ENCODE measurements at regions not wholly inside any gene's neighbourhood (a gene's known extent, or its start where the extent isn't known, plus 50 kb on each side); places are given as distances from the start of the nearest gene placed in this dataset.
"Not testable (repeated sequence)": the region's sequence is repeated elsewhere in the genome, so short reads cannot be mapped to it uniquely, and the experiment has no call there.

DNA sequence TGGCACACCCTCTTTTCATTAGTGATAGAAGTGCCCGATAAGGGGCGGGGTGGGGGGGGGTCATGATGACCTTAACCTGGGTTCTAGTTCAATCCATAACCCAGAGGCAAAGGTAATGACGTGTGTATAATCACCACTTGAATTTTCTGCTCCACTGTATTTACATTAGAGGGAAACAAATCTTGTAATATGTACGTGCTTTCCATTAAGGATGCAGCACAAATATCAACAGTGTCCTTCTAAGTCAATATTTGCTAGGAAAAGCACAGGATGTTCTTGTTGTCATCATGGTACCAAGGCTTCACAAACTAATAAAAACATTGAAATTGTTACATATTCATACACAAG is 121.2 kb upstream of the SLC38A2 start:
- DNase-seq (ENCODE audit: extremely low read depth in 1 of 2, low read depth in 1 of 2): no peak

- DNase-seq (ENCODE audit: extremely low read depth in 1 of 2, low read depth in 1 of 2): no peak
Measured at GRCh38 chr12:46493150-46493833, 120.7 kb upstream of the SLC38A2 start.

GRCh38 chr12:46492471-46493085 is 120.0 kb upstream of the SLC38A2 start:
- DNase-seq (ENCODE audit: extremely low read depth in 1 of 2, low read depth in 1 of 2): no peak

DNA sequence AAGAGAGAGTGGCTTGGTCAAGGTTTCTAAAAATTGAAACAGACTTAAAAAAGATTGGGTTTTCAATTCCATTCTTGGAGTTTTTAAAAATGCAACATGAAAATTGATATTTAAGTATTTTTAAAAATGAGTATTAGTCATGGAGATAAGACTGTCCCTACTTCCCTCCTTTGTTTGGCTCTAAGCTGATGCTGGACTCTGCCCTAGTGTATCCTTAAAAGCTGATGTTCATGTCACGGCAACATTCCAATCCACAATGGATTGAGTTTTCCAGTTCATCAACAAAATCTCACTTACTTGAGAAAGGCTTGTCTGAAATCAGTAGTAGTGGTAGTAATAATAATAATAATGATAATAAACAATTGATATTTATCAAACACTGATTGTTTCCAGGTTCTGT is 119.0 kb upstream of the SLC38A2 start:
- no peak for DNase-seq (ENCODE audit: extremely low read depth in 1 of 2, low read depth in 1 of 2)

DNA sequence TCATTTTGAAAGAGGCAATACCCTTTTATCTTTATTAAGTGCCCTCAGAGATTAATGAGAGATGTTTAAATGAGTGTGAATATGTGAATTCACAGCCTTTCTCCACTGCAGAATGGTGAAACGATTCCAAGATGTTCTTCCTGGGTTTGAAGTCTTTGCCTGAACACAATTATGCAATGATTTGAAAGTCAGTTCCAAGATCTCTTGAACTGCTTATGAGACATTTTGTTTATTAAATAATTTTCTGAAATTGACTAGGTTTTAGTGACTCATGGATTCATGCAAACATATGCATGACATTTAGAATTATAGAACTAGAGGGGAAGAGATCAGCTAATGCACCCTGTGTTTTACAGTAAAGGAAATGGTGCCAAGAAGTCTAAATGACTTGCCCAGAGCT is 118.1 kb upstream of the SLC38A2 start:
- DNase-seq (ENCODE audit: extremely low read depth in 1 of 2, low read depth in 1 of 2): no peak

DNA sequence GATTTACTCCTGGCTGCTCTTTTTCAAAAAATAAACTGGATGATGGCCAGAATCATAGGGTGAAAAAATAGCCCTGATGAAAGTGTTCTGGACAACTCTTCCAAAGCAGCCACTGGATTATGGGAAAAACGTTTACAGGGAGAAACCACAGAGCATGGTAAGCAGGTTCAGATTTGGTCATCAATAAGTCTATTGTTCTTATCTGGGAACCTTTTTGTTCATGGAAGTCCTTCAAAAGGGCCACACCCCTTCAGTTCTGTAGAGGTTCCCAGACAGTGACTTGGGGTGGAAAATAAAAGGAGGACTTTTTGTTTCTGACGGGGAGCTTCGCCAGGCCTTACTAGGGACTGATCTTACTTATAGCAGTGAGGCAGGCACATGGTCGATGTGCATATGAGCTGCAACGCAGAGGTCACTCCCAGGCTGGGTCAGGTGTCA is 117.4 kb upstream of the SLC38A2 start:
- DNase-seq (ENCODE audit: extremely low read depth in 1 of 2, low read depth in 1 of 2): no peak

DNA sequence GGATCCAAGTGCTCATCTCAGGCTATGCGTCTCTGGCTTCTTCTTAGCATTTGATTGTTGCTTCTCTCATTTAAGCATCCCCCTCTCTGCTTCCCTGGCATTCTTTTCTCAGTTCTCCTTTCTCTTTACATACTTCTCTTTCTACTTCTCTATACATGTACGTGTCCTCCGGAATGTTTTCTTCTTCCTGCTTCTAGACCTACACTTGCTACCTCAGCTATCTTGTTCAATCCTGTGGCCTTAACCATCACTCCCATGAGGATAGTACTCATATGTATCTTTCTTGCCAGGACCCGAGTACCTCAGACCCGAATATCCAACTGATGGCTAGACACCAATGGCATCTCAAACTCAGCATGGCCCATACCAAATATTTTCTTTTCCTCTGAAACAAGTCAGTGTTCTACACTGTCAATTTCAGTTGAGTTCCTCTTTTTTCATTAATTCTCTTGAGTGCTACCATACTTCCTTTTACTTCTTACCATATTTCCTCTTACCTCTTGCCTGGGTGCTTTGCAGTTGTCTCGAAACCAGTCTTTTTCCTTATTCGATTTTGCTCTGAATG is 115.1 kb upstream of the SLC38A2 start:
- no peak for DNase-seq (ENCODE audit: extremely low read depth in 1 of 2, low read depth in 1 of 2)

DNA sequence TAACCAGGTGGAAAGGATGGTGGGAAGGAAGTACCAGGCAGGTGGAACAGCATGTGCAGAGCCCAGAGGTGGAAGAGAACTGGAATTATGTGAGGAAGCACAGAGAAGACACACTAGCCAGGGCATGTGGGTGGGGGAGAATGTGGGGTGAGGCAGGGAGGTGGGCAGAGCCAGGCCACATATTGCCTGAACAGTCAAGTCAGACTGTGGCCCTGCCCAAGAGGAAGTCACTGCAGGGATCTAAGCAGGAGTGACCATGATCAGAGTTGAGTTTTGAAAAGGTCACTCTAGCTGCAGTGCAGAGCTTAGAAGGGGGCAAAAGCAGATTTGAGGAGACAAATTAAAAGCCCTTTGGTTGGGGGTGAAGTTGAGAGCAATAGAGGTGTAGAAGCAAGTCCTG is 114.0 kb upstream of the SLC38A2 start:
- no peak for DNase-seq (ENCODE audit: extremely low read depth in 1 of 2, low read depth in 1 of 2)

- no peak for DNase-seq (ENCODE audit: extremely low read depth in 1 of 2, low read depth in 1 of 2)
Measured at GRCh38 chr12:46485853-46486252, 113.3 kb upstream of the SLC38A2 start.

- no peak for DNase-seq (ENCODE audit: extremely low read depth in 1 of 2, low read depth in 1 of 2)
Measured at GRCh38 chr12:46484396-46485061, 112.0 kb upstream of the SLC38A2 start.

DNA sequence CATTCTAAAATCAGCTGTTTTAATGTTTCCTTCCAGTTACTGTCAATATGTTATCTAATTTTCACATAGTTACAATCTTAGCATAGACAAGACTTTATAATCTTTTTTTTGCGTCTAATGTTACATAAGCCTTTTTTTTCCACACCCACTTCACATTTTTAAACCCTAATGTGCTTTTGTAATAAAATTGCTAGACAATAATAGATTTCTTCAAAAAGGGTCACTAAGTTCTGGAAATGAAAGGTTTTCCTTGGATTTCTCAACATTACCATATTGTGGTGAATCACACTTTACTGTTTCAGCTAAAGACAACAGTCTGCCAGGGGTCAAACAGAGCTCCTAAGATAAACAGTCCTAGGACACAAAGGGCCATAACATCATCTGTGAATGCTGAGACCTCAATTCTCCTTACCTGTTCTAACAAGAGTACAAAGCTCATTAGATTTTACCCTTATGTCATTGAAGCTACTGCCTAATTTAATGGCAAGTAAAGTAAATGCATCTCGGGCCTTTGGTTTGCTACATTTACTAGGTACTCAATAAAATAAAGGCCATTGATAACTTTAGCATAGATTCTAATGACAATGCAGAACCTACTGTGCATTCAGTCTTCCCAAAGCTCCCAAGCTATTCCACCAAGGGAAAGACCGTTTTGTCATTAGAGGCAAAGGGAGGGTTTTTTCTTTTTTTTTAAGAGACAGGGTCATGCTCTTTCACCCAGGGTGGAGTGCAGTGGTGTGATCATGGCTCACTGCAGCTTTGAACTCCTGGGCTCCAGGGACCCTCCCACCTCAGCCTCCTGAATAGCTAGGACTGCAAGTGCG is 111.2 kb upstream of the SLC38A2 start:
- DNase-seq (ENCODE audit: extremely low read depth in 1 of 2, low read depth in 1 of 2): no peak

GRCh38 chr12:46480724-46481123 is 108.2 kb upstream of the SLC38A2 start:
- DNase-seq (ENCODE audit: extremely low read depth in 1 of 2, low read depth in 1 of 2): no peak

- DNase-seq (ENCODE audit: extremely low read depth in 1 of 2, low read depth in 1 of 2): no peak
Measured at GRCh38 chr12:46480316-46480715, 107.7 kb upstream of the SLC38A2 start.

- no peak for DNase-seq (ENCODE audit: extremely low read depth in 1 of 2, low read depth in 1 of 2)
Measured at GRCh38 chr12:46478123-46478522, 105.5 kb upstream of the SLC38A2 start.

DNA sequence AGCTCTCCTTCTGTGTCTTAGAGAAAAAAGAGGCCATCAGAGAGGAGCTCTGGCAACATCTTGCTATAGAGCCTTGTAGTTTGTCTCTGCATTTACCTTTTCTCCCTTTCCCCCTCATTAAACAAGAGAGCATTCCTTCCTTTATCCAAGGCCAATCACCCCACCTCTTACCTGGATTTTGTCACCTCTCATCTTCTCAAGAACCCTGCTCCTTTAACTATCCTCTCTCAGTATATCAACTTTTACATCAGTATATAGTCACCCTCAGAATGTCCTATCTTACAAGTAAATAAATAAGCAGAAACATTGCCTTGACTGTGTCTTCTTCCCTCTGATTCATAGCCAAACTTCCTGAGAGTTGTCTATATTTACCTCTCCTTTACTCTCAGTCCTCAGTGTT is 105.0 kb upstream of the SLC38A2 start:
- no peak for DNase-seq (ENCODE audit: extremely low read depth in 1 of 2, low read depth in 1 of 2)

DNA sequence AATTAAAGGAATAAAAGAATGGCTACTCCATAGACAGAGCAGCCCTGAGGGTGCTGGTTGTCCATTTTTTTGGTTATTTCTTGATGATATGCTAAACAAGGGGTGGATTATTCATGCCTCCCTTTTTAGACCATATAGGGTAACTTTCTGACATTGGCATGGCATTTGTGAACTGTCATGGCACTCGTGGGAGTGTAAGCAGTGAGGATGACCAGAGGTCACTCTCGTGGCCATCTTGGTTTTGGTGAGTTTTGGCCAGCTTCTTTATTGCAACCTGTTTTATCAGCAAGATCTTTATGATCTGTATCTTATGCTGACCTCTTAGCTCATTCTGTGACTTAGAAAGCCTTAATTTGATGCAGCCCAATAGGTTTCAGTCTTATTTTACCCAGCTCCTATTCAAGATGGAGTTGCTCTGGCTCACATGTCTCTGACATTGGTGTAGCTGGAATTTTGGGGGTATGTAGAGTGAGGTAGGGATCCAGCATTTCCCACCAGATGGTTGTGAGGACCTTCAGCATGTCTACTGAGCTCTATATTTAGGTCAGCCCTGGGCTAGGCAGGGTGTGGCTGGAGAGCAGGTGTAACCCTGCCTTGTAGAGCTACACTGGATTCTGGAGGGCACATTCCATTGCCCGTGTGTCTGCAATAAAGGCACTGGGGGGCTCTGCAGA is 103.5 kb upstream of the SLC38A2 start:
- DNase-seq (ENCODE audit: extremely low read depth in 1 of 2, low read depth in 1 of 2): no peak

DNA sequence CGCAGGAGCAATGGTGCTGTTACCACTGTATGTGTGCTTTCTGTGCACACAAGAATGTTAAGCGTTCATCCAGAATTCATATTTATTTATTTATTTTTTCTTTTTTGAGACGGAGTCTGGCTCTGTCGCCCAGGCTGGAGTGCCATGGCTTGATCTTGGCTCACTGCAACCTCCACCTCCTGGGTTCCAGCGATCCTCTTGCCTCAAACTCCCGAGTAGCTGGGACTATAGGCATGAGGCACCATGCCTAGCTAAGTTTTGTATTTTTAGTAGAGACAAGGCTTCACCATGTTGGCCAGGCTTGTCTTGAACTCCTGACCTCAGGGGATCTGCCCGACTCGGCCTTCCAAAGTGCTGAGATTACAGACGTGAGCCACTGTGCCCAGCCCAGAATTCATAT is 101.8 kb upstream of the SLC38A2 start:
- DNase-seq (ENCODE audit: extremely low read depth in 1 of 2, low read depth in 1 of 2): not testable (repeated sequence)

- no peak for DNase-seq (ENCODE audit: extremely low read depth in 1 of 2, low read depth in 1 of 2)
Measured at GRCh38 chr12:46473634-46474329, 101.2 kb upstream of the SLC38A2 start.

GRCh38 chr12:46472893-46473633 is 100.5 kb upstream of the SLC38A2 start:
- no peak for DNase-seq (ENCODE audit: extremely low read depth in 1 of 2, low read depth in 1 of 2)
